HG03103 (cell line): ENCODE measurements at regions not wholly inside any gene's neighbourhood (a gene's known extent, or its start where the extent isn't known, plus 50 kb on each side); places are given as distances from the start of the nearest gene placed in this dataset.

Source experiments
- ATAC-seq: cut with Tn5 transposase; IDR thresholded peaks from one replicate; pipeline ENCODE4 v1.9.1; 2021; ENCODE audit warnings: low read depth; ENCODE audit not compliant: unreplicated experiment

- ATAC-seq = no peak
Measured at GRCh38 chrX:43479850-43480249, 176.2 kb upstream of the MAOA start.

GRCh38 chrX:43481576-43481975, 174.5 kb upstream of the MAOA start:
- ATAC-seq = no peak

- ATAC-seq = no peak
Measured at GRCh38 chrX:43493756-43494155, 162.3 kb upstream of the MAOA start.

GRCh38 chrX:43500246-43500645, 155.9 kb upstream of the MAOA start:
- ATAC-seq = no peak

DNA sequence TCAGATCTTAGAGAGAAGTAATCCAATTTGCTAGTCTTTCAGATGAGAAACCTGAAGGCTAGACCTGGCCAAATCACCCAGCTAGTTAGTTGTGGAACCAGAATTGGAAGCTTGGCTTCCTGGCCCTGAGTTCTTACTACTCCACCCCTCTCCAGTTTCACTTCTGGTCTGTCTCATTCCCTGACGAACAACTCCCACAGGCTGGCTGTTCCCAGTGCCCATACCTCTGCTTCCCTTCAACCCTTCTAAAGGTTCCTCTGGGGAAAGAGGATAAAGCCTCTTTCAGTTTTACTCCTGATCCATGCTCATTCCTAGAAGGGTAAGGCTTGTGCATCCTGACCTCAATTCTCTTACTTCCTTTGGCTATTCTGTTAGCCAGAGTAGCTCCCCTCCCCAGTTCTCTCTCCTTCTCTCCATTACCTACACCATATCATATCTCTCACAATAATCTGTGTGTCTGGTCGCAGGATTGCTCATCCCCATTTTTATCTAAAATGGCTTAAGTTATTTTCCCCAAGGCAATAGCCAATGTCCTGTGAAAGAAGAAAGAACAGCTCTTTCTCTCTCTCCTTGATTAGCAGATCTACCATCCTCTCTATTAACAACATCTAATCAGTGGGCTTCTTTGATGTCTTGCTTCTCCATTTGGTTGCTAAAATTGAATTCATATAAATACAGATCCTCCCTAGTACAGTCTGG, 155.0 kb upstream of the MAOA start:
- no peak for ATAC-seq

- no peak for ATAC-seq
Measured at GRCh38 chrX:43504394-43504793, 151.7 kb upstream of the MAOA start.

GRCh38 chrX:43505769-43506168, 150.3 kb upstream of the MAOA start:
- no peak for ATAC-seq

- ATAC-seq = no peak
Measured at GRCh38 chrX:43508694-43509093, 147.4 kb upstream of the MAOA start.

GRCh38 chrX:43510209-43510608, 145.9 kb upstream of the MAOA start:
- no peak for ATAC-seq

GRCh38 chrX:43513085-43513484, 143.0 kb upstream of the MAOA start:
- no peak for ATAC-seq

DNA sequence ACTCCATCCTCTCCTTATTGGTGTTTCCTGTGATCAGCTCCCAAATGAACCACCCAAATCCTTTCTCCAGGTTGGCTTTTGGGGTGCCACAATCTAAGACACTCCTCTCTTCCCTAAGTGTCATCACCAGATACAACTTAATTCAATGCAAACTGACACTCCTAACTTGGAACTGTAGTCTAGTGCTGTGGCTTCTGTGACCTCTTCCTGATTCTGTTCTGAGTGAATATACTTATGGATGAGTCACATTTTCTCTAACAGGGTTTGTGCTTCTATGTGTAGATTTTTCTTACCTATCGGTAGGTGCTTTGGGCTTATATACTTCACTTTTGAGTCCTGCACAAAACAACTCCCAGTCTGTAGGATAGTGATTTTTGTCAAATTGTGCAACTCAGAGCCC, 141.3 kb upstream of the MAOA start:
- ATAC-seq = no peak

DNA sequence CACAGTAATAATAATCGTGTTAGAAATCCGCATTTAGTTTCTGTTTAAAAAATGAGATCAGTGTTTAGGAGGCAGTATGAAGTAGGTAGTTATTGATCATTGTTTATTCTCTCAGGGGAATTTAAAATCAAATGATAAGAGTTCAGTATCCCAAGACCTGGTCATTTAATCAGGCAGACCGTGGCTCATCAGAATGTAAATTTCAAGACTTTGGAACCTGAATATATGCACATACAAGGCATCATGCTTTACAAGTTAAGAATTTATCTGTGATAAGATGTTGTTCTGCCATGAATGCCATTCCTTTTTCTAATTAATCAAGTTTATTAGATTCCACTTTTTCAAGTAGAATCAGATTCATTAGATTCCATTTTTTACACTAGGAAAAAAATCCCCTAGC, 133.5 kb upstream of the MAOA start:
- ATAC-seq = no peak

- ATAC-seq = no peak
Measured at GRCh38 chrX:43525901-43526610, 130.0 kb upstream of the MAOA start.

DNA sequence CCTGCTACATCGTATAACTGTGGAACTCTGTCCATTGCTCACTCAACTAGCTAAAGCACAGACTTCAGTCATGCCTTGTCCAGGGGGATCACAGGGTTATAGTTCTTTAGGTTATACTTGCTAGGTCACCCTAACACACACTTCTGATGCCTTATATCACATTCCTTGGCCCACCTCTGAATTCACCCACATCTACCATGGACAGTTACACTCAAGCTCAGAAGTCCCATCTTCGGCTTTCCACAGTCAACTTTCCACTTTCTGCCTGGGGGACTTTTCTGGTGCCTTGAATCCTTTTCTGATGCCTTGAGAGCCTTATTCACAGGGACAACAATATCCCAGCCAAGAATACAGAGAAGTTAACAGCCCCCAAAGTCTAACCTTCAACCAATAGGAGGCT, 129.2 kb upstream of the MAOA start:
- no peak for ATAC-seq

DNA sequence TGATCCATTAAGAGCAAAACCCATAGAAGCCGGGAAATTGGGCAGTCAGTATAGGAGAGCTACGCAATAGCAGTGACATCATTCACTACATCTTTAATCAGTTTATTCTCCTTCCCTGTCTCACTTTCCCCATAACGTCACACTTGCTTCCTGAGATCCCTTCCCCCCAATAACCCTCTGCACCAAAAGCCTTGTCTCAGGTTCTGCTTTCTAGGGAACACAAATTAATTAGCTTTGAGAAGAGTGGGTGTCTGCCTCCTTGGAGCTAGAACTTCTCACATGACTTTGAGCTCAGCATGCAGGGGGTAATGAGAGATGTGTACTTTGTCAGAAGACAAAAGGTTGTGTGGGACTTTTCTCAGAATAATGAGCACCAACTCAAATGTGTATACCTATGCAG, 128.3 kb upstream of the MAOA start:
- ATAC-seq = no peak

DNA sequence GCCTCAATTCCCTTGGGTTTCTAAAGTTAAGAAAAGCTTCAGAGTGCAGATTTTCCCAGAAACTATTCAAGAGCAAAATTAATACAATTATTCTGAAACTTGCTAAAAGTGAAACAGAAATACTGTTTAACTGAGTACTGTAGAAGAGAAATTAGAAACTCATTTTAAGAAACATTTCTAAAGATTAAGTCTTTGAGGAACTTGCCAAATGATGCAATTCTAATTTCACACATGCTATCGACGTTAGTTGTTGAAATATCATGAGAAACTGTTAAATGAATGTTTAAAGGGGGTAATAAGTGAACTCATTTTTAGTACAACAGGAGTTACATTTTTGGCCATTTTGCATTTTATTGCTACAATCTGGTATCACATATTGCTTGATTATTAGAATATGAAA, 125.3 kb upstream of the MAOA start:
- no peak for ATAC-seq

DNA sequence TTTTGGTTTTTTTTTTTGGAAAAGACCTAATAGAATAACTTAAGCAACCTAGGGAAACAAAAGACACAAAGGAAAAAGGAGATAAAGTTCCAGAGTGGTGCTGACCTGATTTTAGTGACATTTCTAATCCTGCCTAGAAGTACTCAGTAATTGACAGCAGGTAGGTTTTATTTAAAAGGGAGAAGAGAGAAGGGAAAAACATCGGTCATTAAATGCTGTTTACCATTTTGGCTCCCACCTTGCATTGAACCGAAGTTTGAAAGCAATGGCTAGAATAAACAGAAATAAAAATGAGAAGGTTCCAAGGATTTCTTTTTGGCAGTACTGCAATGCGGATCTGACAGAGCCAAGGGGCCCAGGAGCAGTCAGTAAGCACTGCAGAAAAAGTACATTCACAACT, 115.8 kb upstream of the MAOA start:
- ATAC-seq = no peak

- no peak for ATAC-seq
Measured at GRCh38 chrX:43551590-43551989, 104.5 kb upstream of the MAOA start.

DNA sequence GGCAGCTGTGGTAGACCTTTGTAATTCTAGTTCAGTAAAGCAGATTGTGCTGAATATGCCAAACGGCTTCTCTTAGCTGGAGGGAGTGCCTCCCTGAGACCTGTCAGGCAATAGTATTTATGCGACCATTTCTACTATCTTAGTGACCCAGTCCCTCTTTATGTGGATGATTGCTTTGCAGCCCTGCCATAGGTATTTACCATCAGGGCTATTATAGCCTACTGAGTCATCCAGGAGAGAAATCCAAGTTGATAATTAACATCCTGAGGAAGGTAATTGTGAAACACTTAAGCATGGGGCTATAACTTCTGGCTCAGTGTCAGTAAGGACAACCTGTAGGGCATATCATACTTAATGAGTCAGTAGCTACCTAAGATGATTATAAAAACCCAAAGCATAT, 103.9 kb upstream of the MAOA start:
- no peak for ATAC-seq

DNA sequence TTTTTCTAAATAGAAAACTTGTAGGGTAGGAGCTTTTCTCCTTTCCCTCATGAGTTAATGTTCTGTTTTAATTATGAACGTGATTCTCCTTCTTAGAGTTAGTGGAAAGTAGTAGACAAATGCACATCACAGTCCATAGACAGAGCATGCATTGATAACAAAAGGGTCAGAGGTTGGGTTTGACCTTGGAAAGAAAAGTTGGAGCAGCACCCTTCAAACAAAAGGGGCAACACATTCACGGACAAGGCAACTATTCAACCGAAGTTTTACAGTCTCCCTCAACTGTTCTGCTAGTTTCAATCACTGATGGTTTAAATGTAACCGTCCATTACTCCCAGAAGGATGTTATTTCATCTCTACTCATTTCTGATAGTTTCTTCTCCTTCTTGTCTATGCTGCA, 103.4 kb upstream of the MAOA start:
- no peak for ATAC-seq

DNA sequence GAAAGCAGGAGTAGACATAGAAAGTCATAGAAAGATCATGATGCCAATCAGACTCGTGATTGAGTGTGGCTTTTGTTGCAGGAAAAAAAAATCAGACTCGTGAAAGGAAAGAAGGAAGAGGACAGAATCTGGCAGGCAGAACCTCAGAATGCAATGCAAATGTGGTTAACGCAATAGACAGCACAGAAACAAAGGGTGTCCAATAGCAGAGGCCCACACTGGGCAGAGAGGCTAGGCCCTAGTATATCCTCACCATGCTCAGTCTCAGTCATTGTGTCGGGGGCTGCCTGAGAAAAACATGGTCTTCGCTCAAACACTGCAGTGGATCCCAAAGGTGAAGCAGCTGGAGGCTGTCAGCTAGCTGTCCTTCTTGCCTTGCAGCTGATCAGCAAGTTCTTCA, 102.8 kb upstream of the MAOA start:
- ATAC-seq = no peak

DNA sequence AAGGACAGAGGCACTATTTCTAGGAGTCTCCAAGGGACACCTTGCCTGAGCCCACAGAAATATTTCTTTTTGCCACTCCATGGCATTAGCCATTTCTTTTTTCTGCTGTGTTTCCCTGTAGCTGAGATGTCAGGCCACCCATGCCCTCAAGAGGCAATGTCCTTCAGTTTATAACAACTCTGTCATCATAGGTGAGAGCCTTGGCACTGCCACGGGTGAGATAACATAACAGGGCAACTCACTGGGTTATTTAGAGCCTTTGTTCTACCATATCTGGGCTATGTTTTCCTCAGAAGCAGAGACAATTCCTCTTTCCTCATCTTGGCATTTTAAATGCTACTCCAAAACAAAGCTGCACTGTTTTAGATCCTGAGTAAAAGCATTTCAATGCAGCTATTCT, 99.9 kb upstream of the MAOA start:
- no peak for ATAC-seq
